SHP77 treated with DMSO at 0.1 percent for 48 hours (cell line): ENCODE measurements at regions not wholly inside any gene's neighbourhood (a gene's known extent, or its start where the extent isn't known, plus 50 kb on each side); places are given as distances from the start of the nearest gene placed in this dataset.
"Not testable (repeated sequence)": the region's sequence is repeated elsewhere in the genome, so short reads cannot be mapped to it uniquely, and the experiment has no call there.

Source experiments
- DNase-seq: peaks from one replicate; lab custom pipeline; 2025; lab: John Stamatoyannopoulos, UW

DNA sequence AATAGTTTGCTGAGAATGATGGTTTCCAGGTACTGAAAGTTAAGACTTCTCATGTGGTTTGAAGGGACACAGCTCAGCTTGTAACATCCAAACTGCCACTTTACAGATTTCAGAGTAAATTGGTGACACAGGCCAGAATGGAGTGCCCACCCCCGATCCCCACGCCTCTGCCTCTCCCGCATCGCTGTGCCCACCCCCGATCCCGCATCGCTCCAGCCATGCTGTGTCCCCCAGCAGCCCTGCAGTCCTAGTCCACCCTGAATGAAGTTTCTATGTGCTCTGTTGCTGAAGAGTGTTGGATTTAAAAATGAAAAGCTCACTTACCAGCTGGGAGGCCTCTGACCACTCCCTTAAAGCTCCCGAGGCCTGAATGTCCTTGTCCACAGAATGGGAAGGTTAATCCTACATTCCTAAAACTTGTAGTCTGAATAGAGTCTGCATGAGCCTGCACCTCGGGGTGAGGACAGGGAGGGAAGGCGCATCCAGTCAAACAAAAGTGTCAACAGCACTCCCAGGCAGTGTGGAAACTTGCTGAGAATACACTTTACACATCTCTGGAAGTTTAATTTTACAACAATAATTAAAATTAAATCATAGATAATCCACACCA is 176.4 kb upstream of the ID2 start:
- no peak for DNase-seq

DNA sequence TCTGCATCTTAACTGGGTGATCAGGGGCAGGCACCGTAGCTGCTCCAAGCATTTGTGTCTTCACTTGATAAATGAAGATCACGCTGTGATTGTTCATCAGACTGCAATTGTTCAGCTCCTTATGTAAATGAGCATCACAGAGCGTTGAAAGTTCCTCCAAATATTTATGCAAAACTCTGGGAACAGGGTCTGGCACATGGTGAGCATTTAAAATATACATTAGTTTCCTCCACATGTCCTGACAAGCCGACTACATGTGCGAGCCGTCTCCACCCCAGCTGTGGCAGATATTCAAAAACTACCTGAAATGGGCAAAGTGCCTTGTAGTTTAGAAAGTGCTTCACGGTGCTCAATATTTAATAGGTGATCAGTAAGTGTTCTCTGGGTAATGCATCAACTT is 175.1 kb upstream of the ID2 start:
- no peak for DNase-seq

DNA sequence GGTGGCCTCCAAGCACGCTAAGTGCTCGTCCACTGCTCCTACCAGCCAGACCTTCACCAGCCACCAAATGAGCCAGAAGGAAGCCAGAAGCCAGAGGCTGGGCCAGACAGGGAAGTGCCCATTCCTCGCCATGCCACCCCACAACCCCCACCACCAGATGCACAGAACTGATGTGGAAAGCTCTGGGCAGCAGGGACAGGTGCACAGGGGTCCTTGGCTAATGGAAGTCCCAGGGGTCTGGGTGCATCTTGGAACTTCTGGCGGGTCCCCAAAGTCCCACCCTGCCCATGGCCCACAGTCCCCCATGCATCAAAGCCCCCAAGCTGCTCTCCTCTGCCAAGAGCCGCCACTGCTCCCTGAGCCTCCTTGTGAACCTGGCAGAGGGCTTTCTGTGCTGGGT is 173.1 kb upstream of the ID2 start:
- no peak for DNase-seq

DNA sequence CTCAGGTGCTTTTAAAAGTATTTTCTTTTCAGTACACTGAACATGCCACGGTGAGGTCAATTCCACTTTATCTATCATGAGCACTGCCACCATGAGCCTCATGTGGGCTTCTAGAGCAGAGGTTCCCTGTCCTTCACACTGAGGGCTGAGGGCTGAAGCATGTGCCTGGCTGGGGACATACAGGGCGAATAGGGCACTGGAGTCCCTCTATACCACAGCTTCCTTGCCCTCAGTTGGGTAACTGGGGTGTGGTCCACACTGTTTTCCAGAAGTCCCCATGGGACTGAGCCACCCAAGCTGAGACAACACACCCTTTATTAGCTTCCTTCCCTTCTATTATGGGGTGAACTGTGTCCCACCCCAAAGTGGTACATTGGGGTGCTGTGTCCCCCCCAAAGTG is 172.2 kb upstream of the ID2 start:
- no peak for DNase-seq

DNA sequence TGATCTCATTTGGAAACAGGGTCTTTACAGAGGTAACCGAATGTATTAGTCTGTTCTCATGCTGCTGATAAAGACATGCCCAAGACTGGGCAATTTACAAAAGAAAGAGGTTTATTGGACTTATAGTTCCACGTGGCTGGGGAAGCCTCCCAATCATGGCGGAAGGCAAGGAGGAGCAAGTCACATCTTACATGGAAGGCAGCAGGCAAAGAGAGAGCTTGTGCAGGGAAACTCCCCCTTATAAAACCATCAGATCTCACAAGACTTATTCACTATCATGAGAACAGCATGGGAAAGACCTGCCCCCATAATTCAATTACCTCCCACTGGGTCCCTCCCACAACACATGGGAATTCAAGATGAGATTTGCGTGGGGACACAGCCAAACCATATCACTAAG is 171.8 kb upstream of the ID2 start:
- DNase-seq = not testable (repeated sequence)

DNA sequence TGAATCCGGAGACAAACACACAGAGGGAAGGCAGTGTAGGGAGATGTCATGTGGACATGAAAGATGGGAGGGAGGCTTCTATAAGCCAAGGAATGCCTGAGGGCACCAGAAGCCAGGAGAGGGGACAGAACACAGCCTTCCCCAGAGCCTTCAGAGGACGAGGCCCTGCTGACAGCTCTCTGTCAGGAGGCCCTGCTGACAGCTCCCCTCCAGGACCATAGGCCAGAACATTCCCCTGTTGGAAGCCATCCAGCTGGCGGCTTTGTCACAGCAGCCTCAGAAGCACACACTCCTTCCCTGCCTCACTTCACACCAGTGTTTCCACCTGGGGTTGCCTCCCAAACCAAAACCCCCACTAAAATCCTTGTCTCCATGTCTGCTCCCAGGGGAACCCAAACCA is 171.3 kb upstream of the ID2 start:
- DNase-seq = peak; percentile 33

DNA sequence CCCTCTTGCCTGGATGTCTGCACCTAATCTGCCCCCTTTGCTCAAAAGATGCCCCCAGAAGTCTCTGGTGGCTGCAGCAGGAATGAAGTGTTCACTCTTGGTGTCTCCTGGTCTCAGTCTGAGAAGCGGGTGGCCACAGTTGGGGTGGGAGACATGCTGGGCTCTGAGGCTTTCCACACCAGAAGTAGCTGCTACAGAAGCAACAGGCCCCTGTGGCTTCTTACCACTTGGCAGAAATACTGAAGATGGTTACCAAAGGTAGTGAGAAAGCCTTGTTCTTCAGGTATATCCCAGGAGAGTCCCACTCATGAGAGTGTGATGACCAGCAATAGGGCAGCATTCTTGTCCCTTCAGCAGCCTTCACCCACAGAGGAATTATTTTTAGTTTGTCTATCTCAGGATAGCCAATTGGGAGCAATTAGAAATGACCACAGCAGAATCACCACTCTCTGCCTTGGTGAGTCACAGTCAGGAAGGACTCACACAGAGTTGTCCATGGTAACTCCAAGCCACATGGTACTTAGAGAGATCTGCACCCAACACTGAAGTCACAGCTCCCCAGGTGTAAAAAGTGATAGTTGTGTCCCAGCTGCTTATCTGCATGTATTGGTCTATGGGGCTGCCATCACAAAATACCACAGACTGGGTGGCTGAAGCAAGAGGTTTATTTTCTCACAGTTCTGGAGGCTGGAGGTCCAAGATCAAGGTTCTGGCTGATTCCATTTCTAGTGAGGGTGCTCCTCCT is 169.8 kb upstream of the ID2 start:
- no peak for DNase-seq

DNA sequence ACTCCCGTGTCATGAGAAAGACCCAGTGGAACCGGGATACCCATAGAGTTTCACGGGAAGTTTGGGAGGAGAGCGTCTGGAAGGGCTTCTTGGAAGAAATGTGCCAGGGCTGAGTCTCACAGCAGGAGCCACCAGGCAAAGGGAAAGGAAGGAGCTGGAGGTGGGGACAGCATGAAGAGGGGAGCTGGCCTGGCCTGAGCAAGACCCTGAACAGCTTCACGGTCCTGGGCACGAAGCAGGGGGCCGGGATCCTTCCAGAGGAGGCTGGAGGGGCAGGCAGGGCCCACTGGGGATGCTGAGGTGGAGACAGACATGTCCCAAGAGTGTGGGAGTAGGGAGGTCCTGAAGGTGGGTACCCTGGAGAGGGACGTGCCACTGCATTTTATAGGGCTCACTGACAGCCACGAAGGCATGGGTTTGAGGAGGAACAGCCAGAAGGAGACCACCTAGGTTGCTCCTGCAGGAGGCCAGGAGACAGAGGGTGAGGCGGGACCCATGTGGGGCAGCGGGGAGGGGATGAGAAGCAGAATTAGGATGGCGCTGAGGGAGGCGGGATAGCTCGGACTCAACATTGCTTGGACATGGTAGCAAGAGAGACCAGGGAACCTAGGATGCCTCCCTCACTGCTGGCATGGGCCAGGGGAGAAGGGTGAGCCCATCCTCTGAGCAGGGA is 168.1 kb upstream of the ID2 start:
- DNase-seq = no peak

DNA sequence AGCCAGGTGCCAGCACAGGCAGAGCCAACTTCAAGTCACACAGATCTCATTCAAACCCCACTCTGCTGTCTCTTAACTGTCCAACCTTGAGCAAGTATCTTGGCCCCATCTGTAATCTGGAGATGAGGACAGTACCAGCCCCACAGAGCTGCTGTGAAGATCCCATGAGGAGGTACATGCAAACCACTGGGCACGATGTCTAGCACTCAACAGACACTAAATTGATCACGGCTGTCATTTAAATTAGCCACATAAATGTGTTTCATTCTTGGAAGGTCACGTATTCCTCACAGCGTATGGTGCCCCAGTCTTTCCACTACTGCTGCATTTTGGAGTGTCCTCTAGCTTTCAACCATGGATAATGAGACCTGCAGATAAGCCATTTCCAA is 167.6 kb upstream of the ID2 start:
- DNase-seq = no peak

DNA sequence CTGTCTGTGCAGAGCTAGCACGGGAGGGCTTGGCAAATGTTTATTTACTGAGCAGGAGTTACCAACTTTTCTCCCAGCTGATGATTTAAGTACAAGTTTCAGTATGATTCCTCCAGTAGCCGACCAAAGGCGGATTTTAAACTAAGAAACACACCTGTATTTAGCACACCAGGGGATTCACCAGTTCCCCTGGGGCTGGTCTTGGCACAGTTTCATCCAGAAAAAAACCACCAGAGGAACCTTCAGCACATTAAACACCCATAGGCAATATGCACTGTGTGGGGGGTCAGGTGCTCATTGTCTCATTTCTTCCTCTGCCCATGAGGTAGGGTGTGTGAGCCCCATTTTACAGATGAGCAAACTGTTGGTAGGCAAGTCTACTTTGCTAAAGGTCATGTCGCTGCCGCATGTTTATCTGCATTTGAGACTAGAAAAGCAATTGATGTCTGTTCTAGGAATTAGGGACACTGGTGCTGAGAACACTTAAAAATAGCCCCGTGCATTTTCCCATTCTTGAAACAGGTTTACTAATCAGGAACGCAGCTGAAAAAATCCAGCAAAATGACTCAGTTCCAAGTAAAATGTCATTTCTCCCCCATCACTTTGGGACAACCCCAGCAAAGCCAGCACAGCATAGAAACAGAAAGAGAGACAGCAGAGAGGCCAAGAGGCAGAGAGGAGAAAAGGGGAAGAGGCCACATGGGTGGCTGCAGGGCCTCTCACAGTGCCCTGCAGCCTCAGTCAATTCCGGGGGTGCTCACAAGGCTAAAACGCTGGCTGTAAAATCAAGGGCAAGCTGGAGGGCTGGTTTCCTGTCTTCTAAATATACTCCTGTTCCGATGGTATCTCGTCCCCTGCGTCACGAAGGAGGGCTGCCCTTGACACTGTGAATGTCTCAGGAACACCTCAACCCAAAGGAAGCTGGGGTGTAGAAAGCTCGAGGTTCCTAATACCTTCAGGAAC is 166.8 kb upstream of the ID2 start:
- no peak for DNase-seq

DNA sequence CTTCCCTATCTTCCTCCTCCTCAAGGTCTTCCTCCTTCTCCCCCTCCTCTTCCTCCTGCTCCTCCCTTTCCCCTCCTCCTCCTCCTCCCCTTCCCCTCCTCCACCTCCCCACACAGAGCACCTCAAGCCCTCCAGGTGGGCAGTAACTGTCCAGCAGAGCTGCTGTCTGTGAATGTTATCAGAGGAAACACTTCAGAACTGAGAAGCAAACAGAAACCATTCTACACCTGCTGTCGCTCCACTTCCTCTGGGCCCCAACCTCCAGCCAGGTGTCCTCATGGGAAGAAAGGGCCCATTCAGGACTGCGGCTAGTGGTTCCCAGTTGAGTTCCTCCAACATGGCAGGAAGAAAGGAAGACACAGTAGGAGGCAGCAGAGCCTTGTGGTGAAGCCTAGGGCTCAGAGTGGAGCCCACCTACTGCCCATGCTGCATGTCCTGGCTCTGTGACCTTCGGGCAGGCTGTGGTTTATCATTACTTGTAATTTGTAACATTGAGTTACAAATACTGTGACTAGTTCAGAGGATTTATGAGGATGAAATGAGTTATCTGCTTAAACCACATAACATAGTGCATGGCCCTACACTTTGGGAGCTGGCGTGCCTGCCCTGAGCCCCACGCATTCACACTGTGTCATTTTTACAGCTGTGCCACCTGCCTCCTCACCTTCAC is 165.9 kb upstream of the ID2 start:
- peak; percentile 98 for DNase-seq

DNA sequence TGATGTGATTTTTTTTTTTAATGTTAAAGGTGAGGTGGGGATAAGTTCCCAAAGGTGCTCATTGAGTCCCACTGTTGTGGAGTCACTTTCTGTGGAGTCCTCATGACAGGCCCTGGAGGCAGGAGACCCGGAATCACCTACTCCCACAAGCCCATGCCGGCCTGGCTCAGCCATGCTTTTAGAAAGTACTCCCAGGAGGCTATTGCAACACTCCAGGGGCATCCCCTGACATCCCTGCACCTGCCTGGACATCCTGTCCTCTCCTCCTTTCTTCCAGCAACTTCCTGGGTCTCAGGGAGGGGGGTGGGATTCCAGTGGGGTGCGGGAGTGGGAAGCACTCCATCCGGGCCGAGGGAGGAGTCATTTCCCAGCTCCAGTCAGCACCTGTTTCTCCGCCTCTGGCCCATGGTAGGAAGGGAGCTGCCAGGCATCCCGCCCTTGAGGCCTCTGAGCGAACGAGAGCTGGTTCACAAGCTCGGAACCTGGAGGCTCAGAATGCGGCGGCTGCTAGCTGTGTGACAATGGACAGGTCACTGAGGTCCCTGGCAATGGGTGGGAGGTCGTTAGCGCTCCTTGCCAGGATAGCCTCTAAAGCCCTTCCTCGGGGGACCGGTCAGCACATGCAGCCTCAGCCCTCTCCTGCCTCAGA is 163.9 kb upstream of the ID2 start:
- DNase-seq = peak; percentile 43

DNA sequence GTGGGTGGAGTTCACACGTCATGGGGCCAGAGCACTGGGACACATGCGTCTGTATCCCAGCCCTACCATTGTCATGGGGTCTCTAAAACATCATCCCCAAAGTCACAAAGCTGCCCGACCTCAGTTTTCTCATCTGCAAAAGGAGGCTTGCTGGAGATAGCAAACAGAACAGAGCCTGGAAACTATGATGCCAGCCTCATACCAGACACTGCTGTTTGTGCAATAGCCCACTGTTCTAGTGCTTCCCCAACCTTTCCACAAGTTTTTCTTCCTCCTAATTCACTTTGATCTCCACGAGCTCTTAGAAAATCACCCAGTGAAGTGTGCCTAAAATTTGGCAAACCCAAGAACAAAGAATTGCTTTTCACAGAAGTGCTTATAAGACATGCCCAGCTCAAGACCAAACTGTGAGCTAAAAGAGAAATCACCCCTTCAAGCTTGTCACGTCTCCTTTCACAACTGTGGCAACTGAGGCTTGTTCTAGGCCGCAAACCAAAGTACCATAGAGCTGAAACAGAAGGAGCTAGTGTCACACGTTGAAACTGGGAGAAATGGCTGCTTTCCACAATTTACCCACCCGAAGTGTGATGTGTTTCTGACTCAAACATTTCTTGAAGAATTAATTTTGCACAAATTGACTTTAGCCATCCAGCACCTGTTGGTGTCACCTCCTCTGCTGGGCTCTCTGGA is 162.7 kb upstream of the ID2 start:
- no peak for DNase-seq

DNA sequence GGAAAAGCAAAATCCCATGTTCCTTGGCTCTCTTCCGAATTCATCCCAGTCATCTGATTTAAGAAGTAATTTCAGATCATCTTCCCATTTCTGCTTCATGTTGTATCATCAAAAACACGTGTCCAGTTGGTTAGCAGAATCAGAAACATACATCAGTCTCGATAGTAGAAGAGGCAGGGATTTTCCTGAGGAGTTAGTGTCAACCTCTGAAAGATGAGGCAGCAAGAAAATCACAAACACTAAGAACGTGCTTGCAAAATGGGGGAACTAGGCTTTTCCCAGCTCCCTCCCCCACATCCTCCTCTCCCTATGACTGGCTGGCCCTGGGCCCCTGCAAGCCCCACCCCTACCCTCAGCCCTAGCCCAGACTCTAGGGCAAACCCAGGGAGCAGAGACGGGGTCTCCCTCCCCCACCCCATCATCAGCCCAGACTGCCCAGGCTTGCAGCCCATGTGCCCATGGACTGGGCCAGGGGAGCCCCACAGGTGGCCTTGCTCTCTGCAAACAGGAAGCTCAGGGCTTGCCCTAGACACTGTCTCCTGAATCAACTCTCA is 161.0 kb upstream of the ID2 start:
- no peak for DNase-seq

DNA sequence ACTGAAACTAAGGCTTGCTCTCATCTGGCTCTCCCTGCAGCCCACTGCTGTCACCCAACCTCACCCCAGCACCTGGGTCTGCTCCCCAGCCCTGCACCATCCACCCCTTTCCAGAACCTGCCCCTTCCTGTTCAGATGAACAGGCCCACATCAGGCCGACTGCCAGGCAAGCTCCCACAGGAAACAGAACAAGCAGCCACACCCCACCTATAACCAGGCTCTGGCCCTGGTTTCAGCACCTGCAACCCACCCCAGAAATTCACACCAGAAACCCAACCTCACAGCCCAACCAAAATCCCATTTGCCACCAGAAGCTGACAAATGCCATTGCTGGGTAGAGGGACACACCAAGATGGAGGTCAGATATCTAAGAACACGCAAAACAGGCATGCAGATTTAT is 159.2 kb upstream of the ID2 start:
- no peak for DNase-seq

DNA sequence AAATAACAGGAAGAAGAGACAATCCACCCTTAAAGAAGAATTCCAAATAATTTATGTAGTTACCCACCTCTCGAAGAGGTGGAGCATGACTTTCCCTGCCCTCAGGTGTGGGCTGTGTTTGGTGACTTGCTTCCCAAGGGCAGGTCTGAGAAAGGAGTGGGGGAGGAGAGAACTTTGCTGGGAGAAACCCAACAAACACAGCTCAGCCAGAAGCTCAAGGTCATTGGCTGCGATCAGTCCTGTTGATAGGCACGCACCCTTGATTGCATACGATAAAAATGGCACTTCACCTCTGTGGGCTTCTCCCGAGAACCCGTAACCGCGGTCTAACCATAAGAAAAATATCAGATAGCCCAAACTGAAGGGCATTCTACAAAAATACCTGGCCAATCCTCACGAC is 157.5 kb upstream of the ID2 start:
- no peak for DNase-seq

DNA sequence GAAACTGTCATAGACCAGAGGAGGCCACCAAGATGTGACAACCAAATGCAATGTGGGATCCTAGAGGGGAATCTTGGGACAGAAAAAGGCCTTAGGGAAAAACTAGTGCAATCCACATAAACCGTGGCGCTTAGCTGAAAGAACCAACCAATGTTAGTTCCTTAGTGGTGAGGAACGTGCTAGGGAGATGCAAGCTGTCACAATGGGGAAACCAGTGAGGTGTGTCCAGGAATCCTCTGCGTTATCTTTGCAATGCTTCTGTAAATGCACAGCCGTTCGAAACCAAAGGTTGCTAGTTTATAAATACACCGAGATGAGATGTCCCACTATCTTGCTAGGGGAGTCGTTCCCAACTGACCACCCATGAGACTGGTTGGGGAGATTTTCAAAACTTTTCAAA is 157.0 kb upstream of the ID2 start:
- DNase-seq = no peak

DNA sequence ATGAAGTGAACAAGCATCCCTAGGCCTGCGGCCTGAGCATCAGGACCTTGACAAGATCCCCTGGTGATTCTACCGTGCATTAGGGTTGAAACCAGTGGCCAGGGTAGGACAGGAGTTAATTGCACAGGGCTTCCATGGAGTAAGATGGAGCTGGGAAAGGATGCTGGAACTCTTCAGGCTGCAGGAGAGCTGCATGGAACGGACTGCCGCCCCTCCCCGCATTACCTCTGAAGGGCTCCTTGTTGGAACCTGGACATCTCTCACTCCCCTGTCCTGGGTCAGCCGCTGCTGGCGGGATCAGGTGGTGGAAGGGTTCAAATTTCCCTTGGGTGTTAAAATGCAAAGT is 156.6 kb upstream of the ID2 start:
- DNase-seq = no peak

DNA sequence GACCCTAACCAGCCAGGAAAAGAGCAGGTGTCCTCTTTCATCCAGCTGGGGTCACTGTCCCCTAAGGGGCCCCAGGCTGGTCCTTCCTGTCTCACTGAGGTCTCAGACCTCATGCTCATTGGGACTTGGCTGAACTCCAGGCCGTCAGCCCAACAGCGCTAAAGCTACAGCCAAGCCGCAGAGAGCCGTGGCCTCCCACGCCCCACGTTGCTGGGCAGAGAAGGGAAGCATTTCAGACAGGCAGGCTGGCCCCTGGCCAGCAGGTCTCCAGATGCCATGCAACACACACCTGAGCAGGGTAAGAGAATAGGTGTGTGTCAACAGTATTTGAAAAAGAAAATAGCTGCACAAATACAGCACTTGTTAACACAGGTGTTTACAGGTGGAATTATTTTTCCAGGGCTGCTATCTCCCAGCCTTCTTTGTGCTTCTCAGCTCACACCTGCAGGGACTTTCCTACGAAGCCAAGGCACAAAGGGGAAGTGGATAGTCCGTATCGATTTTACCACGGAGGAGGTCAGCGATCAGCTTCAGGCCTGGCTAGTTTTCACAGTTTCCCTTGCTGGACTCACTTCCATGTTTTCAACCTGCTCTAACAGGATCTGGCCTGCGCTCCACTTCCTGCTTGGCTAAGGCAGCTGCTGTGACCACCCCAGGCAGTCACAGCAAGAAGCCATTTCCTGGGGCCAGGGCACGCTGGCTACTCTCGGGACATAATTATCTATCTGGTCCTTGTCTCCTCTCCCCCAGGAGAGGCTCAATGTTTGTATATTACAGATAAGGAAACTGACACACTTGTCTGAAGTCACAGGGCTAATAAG is 156.1 kb upstream of the ID2 start:
- peak; percentile 98 for DNase-seq

DNA sequence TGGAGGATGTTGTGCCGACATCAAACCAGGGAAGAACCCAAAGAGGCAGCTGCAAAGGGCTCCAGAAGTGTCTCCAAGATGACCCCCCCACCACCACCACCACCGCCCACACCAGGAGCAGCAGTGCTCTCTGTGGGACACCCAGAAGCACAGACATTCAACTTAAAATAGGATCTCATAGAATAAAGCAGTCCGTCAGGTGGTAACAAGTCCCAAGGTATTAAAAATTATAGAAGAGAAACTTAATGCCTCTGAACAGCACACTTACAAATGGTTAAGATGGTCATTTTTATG is 155.5 kb upstream of the ID2 start:
- no peak for DNase-seq
